Hypothalamus (tissue), 51 donors: ENCODE measurements at regions not wholly inside any gene's neighbourhood (a gene's known extent, or its start where the extent isn't known, plus 50 kb on each side); places are given as distances from the start of the nearest gene placed in this dataset.
"Not testable (repeated sequence)": the region's sequence is repeated elsewhere in the genome, so short reads cannot be mapped to it uniquely, and the experiment has no call there.

Source experiments
- DNase-seq, 51 donors: peaks; one replicate each; lab custom pipeline; 2025; lab: John Stamatoyannopoulos, UW

GRCh38 chr2:150681120-150681804 lies 193.8 kb upstream of the RND3 start:
- DNase-seq, result no peak

GRCh38 chr2:150679456-150680120 lies 192.1 kb upstream of the RND3 start:
- no peak for DNase-seq

GRCh38 chr2:150677551-150677950 lies 190.1 kb upstream of the RND3 start:
- no peak for DNase-seq

GRCh38 chr2:150676747-150677383 lies 189.4 kb upstream of the RND3 start:
- no peak for DNase-seq

- no peak for DNase-seq
These were observed 188.3 kb upstream of the RND3 start for GRCh38 chr2:150675807-150676206.

- no peak for DNase-seq
These were observed 186.8 kb upstream of the RND3 start for GRCh38 chr2:150674283-150674682.

- DNase-seq, result no peak
These were observed 184.8 kb upstream of the RND3 start for GRCh38 chr2:150672311-150672710.

GRCh38 chr2:150669492-150669891 lies 182.0 kb upstream of the RND3 start:
- no peak for DNase-seq

GRCh38 chr2:150667039-150667438 lies 179.6 kb upstream of the RND3 start:
- not testable (repeated sequence) for DNase-seq

GRCh38 chr2:150663143-150663542 lies 175.7 kb upstream of the RND3 start:
- no peak for DNase-seq

- no peak for DNase-seq
These were observed 168.5 kb upstream of the RND3 start for GRCh38 chr2:150656002-150656401.

- no peak for DNase-seq
These were observed 165.9 kb upstream of the RND3 start for GRCh38 chr2:150653351-150653750.

GRCh38 chr2:150647943-150648342 lies 160.5 kb upstream of the RND3 start:
- no peak for DNase-seq

GRCh38 chr2:150646746-150647145 lies 159.3 kb upstream of the RND3 start:
- DNase-seq, result no peak

- no peak for DNase-seq
These were observed 157.0 kb upstream of the RND3 start for GRCh38 chr2:150644298-150645067.

- DNase-seq, result no peak
These were observed 155.8 kb upstream of the RND3 start for GRCh38 chr2:150643114-150643725.

- no peak for DNase-seq
These were observed 152.6 kb upstream of the RND3 start for GRCh38 chr2:150640039-150640438.

GRCh38 chr2:150639383-150639782 lies 151.9 kb upstream of the RND3 start:
- DNase-seq, result no peak

- no peak for DNase-seq
These were observed 143.9 kb upstream of the RND3 start for GRCh38 chr2:150631236-150631821.

GRCh38 chr2:150630587-150631235 lies 143.2 kb upstream of the RND3 start:
- DNase-seq, result peak in 8 of 51 donors; percentile 1 to 48 (median 7)
